Stimulated activated CD8-positive, alpha-beta memory T cell treated with anti-CD3 and anti-CD28 coated beads, Interleukin-12 subunit alpha, Interleukin-12 subunit beta, amount 100 ng/mL, for 24 hours (primary cell): ENCODE measurements at regions not wholly inside any gene's neighbourhood (a gene's known extent, or its start where the extent isn't known, plus 50 kb on each side); places are given as distances from the start of the nearest gene placed in this dataset.

Experiments
- DNase-seq: peaks from one replicate; pipeline ENCODE4 v3.0.0-alpha.2; 2020; ENCODE audit errors: extremely low read depth

GRCh38 chr1:34270181-34270580 lies 93.5 kb downstream of the C1orf94 start:
- DNase-seq, result no peak

GRCh38 chr1:34272152-34272551 lies 95.4 kb downstream of the C1orf94 start:
- DNase-seq, result no peak

- no peak for DNase-seq
Observed at GRCh38 chr1:34275150-34275549, 98.4 kb downstream of the C1orf94 start.

GRCh38 chr1:34276606-34277005 lies 99.9 kb downstream of the C1orf94 start:
- DNase-seq, result no peak

DNA sequence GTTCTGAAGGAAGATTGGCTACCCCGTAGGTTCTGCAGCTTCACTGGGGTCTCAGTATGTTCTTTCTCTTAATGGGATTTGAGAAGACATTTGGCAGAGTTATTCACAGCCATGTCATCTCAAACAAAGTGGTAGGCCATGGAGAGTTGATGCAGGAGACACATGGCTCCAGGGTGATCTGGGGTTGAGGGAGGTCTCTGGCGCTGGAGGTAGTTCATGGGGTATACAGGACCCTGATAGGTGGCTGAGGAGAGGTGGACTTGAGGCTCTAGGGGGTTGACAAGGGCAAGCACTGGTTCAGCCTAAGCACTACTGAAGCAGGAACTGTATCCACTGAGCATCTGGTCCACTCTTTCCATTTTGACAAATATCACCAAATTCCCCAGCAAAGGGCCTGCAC lies 100.4 kb downstream of the C1orf94 start:
- DNase-seq, result no peak

GRCh38 chr1:34278211-34278610 lies 101.5 kb downstream of the C1orf94 start:
- DNase-seq, result no peak

GRCh38 chr1:34279971-34280370 lies 103.3 kb downstream of the C1orf94 start:
- DNase-seq, result no peak

DNA sequence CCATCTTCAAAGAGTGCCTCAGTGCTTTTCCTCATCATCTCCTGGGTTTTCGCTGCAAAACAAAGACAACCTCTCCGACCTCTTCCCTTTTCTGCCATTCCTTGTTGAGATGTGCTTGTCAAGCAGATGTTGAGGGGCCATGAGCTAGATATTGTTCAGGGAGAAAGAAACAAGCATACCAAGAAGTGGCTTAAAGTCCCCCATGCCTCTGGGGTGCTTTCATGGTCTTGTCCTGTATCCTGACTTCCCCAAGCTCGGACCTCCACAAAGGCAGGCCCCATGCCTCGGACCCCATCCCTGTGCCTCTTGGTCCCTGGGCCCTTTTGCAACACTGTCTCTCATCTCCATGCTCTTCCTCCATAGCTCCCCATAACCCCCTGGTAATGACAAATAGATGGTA lies 103.8 kb downstream of the C1orf94 start:
- no peak for DNase-seq

DNA sequence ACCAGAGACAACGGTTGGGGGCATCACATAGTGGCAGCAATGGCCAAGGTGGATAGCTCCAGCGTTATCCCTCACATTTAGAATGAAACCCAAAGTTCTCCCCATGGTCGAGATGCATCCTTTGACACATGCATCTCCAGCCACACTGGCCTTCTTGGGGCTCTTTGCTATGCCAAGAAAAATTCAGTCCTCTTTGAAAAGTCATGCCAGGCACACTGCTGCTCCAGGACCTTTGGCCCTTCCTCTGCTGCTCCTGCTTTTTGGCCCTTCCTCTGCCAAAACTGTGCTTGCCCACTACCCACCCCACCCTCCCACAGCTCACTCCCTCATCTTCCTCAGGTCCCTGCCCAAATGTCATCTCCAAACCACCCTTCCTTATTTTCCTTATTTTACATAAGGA lies 106.4 kb downstream of the C1orf94 start:
- DNase-seq, result no peak

DNA sequence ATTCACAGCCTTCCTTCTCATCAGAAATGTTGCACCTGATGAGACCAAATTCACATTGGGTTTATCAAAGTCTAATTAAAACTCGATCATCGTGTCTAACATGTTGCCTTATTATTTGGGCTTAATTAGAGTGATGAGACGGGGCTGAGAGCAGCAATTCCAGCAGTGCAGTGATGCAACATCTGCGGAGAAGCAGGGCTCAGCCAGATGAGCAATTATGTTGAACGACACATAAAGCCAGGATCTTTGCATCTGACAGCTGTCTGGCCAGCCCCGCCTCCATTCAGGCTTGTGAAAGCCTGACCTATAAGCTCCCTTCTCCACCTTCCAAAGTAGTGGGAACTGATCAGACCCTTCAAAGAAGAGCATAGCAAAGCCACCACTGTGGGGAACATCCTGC lies 109.8 kb downstream of the C1orf94 start:
- no peak for DNase-seq

- DNase-seq, result no peak
Observed at GRCh38 chr1:34290831-34291230, 114.1 kb downstream of the C1orf94 start.

DNA sequence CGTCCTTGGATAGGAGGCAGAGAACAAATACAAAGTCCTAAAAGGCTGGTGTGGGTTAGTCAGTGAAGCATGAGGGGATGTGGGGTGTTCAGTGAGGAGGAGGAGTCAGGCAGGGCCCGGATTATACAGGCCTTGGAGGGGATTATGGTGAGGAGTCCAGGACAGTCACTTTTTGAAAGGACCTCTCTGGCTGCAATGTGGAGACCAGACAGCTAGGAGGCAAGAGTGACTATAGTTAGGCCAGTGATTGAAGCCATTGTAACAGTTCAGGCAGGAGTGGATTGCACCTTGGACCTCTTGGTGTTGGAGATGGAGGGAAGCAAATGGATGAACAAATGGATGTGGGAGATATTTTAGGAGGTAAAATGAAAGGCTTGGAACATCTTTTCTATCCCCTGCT lies 115.8 kb downstream of the C1orf94 start:
- no peak for DNase-seq

GRCh38 chr1:34296059-34296458 lies 119.4 kb downstream of the C1orf94 start:
- DNase-seq, result no peak

- no peak for DNase-seq
Observed at GRCh38 chr1:34302798-34303197, 126.1 kb downstream of the C1orf94 start.

DNA sequence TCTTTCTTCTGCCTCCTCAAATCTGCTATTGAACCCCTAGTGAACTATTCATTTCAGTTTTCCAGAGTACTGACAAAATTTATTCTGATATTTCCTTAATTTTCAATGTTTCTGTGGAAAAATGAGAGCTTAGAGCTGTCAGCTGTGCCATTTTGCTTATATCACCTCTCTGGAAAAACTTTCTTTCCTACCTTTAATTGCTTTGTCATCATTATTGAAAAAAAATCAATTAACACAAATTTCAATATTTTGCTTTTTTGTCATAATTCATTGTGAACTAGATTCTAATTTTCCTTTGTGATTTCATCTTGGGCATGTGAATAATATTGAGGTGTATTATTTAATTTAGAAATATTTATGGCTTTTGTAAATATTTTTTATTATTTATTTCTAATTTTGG lies 126.5 kb downstream of the C1orf94 start:
- DNase-seq, result no peak

- DNase-seq, result no peak
Observed at GRCh38 chr1:34306568-34306967, 129.9 kb downstream of the C1orf94 start.

- DNase-seq, result no peak
Observed at GRCh38 chr1:34312359-34312758, 135.7 kb downstream of the C1orf94 start.

DNA sequence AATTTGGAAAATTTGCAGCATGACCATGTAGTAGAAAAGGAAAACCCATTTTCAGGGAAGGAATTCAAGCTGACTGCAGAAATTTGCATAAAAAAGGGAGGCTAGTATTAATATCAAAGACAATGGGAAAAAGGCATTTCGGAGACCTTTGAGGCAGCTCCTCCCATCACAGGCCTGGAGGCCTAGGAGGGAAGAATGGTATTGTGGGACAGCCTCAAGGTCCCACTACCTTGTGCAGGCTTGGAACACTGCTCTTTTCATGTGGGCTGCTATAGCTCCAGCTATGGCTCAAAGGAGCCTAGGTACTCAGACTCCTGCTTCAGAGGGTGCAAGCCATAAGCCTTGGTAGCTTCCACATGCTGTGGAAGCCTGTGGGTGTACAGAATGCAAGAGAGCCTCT lies 139.3 kb downstream of the C1orf94 start:
- no peak for DNase-seq

DNA sequence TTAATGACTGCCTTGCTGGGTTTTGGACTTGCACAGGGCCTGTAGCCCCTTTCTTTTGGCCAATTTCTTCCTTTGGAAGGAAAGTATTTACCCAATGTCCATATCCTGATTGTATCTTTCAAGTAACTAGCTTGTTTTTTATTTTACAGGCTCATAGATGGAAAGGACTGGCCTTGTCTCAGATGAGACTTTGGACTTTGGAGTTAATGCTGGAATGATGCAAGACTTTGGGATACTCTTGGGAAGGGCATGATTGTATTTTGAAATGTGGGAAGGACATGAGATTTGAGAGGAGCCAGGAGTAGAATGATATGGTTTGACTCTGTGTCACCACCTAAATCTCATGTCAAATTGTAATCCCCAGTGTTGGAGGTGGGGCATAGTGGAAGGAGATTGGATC lies 140.1 kb downstream of the C1orf94 start:
- DNase-seq, result no peak

- no peak for DNase-seq
Observed at GRCh38 chr1:34319218-34319617, 142.5 kb downstream of the C1orf94 start.

DNA sequence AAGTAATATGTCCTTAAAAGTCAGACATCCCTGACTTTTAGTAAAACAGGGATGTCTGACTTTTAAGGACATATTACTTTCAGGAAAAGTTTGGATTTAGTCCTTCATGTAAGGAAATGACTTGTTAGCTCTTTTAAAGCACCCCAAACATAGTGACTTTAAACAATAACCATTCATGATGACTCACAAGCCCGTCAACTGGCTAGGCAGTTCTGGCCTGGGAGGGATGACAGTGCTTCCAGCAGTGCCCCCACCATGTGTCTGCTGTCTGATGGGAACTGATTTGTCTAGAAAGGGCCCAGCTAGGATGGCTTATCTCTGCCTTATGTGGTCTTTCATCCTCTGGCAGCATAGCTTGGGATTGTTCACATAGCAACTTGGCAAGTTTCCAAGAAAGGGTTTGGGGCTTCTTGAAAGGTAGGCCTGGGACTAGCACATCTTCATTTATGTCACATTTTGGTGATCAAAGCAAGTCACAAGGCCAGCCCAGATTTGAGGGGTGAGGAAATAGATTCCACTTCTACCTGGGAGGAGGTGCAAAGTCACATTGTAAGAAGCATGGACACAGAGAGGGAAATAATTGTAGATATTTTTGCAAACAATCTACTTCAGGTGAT lies 143.5 kb downstream of the C1orf94 start:
- no peak for DNase-seq

- no peak for DNase-seq
Observed at GRCh38 chr1:34322969-34323368, 146.3 kb downstream of the C1orf94 start.

DNA sequence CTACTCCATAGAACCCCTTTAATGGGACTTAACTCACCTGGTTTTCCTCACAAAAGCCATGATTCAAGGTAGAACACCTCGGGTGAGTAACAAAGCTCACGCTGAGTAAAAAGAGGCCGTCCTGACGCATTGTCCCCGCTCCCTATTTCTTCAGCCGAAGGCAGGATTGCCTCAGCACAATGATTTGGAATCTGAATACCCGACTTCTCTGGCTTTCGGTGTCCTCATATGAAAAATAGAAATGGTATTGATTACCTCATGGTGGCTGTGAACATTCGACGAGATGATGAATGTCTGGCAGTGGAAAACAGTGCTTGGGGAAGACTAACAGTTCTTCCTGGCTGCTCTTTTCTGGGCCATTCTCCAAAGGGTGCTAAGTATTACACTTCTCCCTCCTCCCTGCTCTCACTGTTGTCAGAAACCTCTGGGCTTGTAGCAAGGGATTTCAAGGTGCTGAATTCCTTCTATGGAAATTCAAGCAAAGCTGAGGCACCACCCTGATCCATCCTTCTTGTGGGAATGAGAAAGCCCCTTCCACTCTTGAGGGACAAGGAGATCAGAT lies 148.3 kb downstream of the C1orf94 start:
- DNase-seq, result no peak

DNA sequence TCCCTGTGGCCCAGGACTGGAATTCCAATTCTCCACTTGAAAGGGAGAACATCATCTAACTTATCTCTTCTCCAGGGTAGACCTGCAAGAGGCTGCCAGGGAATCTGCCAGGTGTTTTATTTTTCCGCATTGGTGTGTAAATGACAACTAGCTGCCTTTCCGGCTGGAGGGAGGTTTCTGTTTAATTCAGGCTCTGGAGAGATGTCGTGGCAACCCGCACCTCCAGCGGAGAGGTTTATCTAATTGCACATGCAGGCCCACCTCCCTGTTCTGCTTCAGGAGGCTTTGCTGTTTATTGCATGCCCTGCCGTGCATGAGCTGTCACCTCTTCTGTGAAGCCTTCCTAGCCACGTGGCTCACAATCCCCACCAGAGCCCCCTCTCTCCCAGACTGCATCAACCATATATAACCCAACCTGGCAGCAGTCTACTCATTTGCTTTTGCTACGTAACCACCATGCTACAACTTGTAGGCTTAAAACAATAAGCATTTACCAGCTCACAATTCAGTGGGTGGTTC lies 151.6 kb downstream of the C1orf94 start:
- no peak for DNase-seq
